ENCODE measurements at regions not wholly inside any gene's neighbourhood (a gene's known extent, or its start where the extent isn't known, plus 50 kb on each side); places are given as distances from the start of the nearest gene placed in this dataset.

GRCh38 chr1:112061056-112061455, 71.6 kb upstream of the KCND3 start:
- TF ChIP-seq CTCF (IDR thresholded peaks at IDR 0.05) (no peak), POLR2AphosphoS5 (IDR thresholded peaks at IDR 0.05) (peak; percentile 9)

All from prostate gland (tissue), 2 donors.